ENCODE measurements at regions not wholly inside any gene's neighbourhood (a gene's known extent, or its start where the extent isn't known, plus 50 kb on each side); places are given as distances from the start of the nearest gene placed in this dataset.
"Not testable (repeated sequence)": the region's sequence is repeated elsewhere in the genome, so short reads cannot be mapped to it uniquely, and the experiment has no call there.

- DNase-seq (ENCODE audit: low read depth), result no peak
Observed at GRCh38 chr5:156200938-156201787, 125.8 kb upstream of the SGCD start.

- DNase-seq (ENCODE audit: low read depth), result no peak
Observed at GRCh38 chr5:156201788-156202403, 125.1 kb upstream of the SGCD start.

- DNase-seq (ENCODE audit: low read depth), result no peak
Observed at GRCh38 chr5:156208271-156208670, 118.7 kb upstream of the SGCD start.

- no peak for DNase-seq (ENCODE audit: low read depth)
Observed at GRCh38 chr5:156218367-156219158, 108.4 kb upstream of the SGCD start.

GRCh38 chr5:156219483-156220005, 107.4 kb upstream of the SGCD start:
- no peak for DNase-seq (ENCODE audit: low read depth)

GRCh38 chr5:156221816-156222215, 105.1 kb upstream of the SGCD start:
- DNase-seq (ENCODE audit: low read depth), result no peak

- no peak for DNase-seq (ENCODE audit: low read depth)
Observed at GRCh38 chr5:156223547-156223946, 103.4 kb upstream of the SGCD start.

GRCh38 chr5:156226485-156226884, 100.5 kb upstream of the SGCD start:
- not testable (repeated sequence) for DNase-seq (ENCODE audit: low read depth)

- DNase-seq (ENCODE audit: low read depth), result no peak
Observed at GRCh38 chr5:156230887-156231286, 96.1 kb upstream of the SGCD start.

GRCh38 chr5:156232251-156232869, 94.6 kb upstream of the SGCD start:
- no peak for DNase-seq (ENCODE audit: low read depth)

GRCh38 chr5:156237361-156237760, 89.6 kb upstream of the SGCD start:
- DNase-seq (ENCODE audit: low read depth), result no peak

- DNase-seq (ENCODE audit: low read depth), result no peak
Observed at GRCh38 chr5:156239800-156240199, 87.2 kb upstream of the SGCD start.

- no peak for DNase-seq (ENCODE audit: low read depth)
Observed at GRCh38 chr5:156240414-156240813, 86.5 kb upstream of the SGCD start.

- no peak for DNase-seq (ENCODE audit: low read depth)
Observed at GRCh38 chr5:156241266-156241665, 85.7 kb upstream of the SGCD start.

GRCh38 chr5:156245895-156246294, 81.1 kb upstream of the SGCD start:
- DNase-seq (ENCODE audit: low read depth), result no peak

- DNase-seq (ENCODE audit: low read depth), result no peak
Observed at GRCh38 chr5:156251076-156251475, 75.9 kb upstream of the SGCD start.

GRCh38 chr5:156253130-156253529, 73.8 kb upstream of the SGCD start:
- DNase-seq (ENCODE audit: low read depth), result no peak

GRCh38 chr5:156254196-156254595, 72.8 kb upstream of the SGCD start:
- no peak for DNase-seq (ENCODE audit: low read depth)

- DNase-seq (ENCODE audit: low read depth), result no peak
Observed at GRCh38 chr5:156256642-156257041, 70.3 kb upstream of the SGCD start.

- DNase-seq (ENCODE audit: low read depth), result no peak
Observed at GRCh38 chr5:156258934-156259333, 68.0 kb upstream of the SGCD start.

GRCh38 chr5:156259618-156260017, 67.3 kb upstream of the SGCD start:
- no peak for DNase-seq (ENCODE audit: low read depth)

- DNase-seq (ENCODE audit: low read depth), result no peak
Observed at GRCh38 chr5:156261275-156261939, 65.6 kb upstream of the SGCD start.
